ENCODE measurements at regions not wholly inside any gene's neighbourhood (a gene's known extent, or its start where the extent isn't known, plus 50 kb on each side); places are given as distances from the start of the nearest gene placed in this dataset.

- Histone ChIP-seq H3K4me1 (no peaks in the 10 kb centered on the region), H3K9me3 (no peaks in the 10 kb centered on the region), H3K36me3 (no peaks in the 10 kb centered on the region), H3K27ac (no peak overlapping the region), H3K4me3 (no peak overlapping the region), H3K27me3 (no peaks in the 10 kb centered on the region)
- intact Hi-C loops (cut with DNase I), result no loop called here
- TF ChIP-seq POLR2AphosphoS5 (IDR thresholded peaks at IDR 0.05; ENCODE audit: insufficient read depth in 1 of 2, low read depth in 1 of 2) (no peak), POLR2A (IDR thresholded peaks at IDR 0.05) (no peak), CTCF (IDR thresholded peaks at IDR 0.05) (no peak)
- DNase-seq (ENCODE audit: extremely low spot score in 2 of 2), result no peak
These were observed 1012.1 kb downstream of the CNTNAP5 start for GRCh38 chr2:125037135-125037653.

GRCh38 chr2:125041846-125042245 lies 1016.8 kb downstream of the CNTNAP5 start:
- Histone ChIP-seq H3K4me3 (no peak overlapping the region), H3K36me3 (no peaks in the 10 kb centered on the region), H3K27ac (no peak overlapping the region), H3K27me3 (no peaks in the 10 kb centered on the region), H3K9me3 (no peaks in the 10 kb centered on the region), H3K4me1 (no peaks in the 10 kb centered on the region)
- intact Hi-C loops (cut with DNase I), result no loop called here
- TF ChIP-seq POLR2A (IDR thresholded peaks at IDR 0.05) (no peak), CTCF (IDR thresholded peaks at IDR 0.05) (no peak), POLR2AphosphoS5 (IDR thresholded peaks at IDR 0.05; ENCODE audit: insufficient read depth in 1 of 2, low read depth in 1 of 2) (no peak)
- DNase-seq (ENCODE audit: extremely low spot score in 2 of 2), result no peak

- H3K27me3 ChIP-seq, result no peaks in the 10 kb centered on the region
- no peaks in the 10 kb centered on the region for H3K4me1 ChIP-seq
- no peak overlapping the region for H3K4me3 ChIP-seq
- intact Hi-C loops (cut with DNase I), result no loop called here
- no peak for TF ChIP-seq CTCF (IDR thresholded peaks at IDR 0.05)
- no peak for TF ChIP-seq POLR2AphosphoS5 (IDR thresholded peaks at IDR 0.05; ENCODE audit: insufficient read depth in 1 of 2, low read depth in 1 of 2)
- no peak for TF ChIP-seq POLR2A (IDR thresholded peaks at IDR 0.05)
- H3K36me3 ChIP-seq, result no peaks in the 10 kb centered on the region
- no peaks in the 10 kb centered on the region for H3K9me3 ChIP-seq
- no peak overlapping the region for H3K27ac ChIP-seq
- DNase-seq (ENCODE audit: extremely low spot score in 2 of 2), result no peak
These were observed 1017.6 kb downstream of the CNTNAP5 start for GRCh38 chr2:125042727-125043126.

- intact Hi-C loops (cut with DNase I), result no loop called here
- Histone ChIP-seq H3K27me3 (no peaks in the 10 kb centered on the region), H3K4me3 (no peak overlapping the region), H3K36me3 (no peaks in the 10 kb centered on the region), H3K9me3 (no peaks in the 10 kb centered on the region), H3K27ac (no peak overlapping the region), H3K4me1 (no peaks in the 10 kb centered on the region)
- TF ChIP-seq POLR2A (IDR thresholded peaks at IDR 0.05) (no peak), CTCF (IDR thresholded peaks at IDR 0.05) (no peak), POLR2AphosphoS5 (IDR thresholded peaks at IDR 0.05; ENCODE audit: insufficient read depth in 1 of 2, low read depth in 1 of 2) (no peak)
- no peak for DNase-seq (ENCODE audit: extremely low spot score in 2 of 2)
These were observed 1045.8 kb downstream of the CNTNAP5 start for GRCh38 chr2:125070726-125071505.

- Histone ChIP-seq H3K4me3 (no peak overlapping the region), H3K27me3 (no peaks in the 10 kb centered on the region), H3K4me1 (no peaks in the 10 kb centered on the region), H3K36me3 (no peaks in the 10 kb centered on the region), H3K9me3 (no peaks in the 10 kb centered on the region), H3K27ac (no peak overlapping the region)
- intact Hi-C loops (cut with DNase I), result no loop called here
- DNase-seq (ENCODE audit: extremely low spot score in 2 of 2), result no peak
- TF ChIP-seq POLR2AphosphoS5 (IDR thresholded peaks at IDR 0.05; ENCODE audit: insufficient read depth in 1 of 2, low read depth in 1 of 2) (no peak), POLR2A (IDR thresholded peaks at IDR 0.05) (no peak), CTCF (IDR thresholded peaks at IDR 0.05) (no peak)
These were observed 1048.4 kb downstream of the CNTNAP5 start for GRCh38 chr2:125073440-125073839.
